Erythroblast (primary cell): ENCODE measurements at regions not wholly inside any gene's neighbourhood (a gene's known extent, or its start where the extent isn't known, plus 50 kb on each side); places are given as distances from the start of the nearest gene placed in this dataset.

Source experiments
- DNase-seq, 2 experiments: peaks; one replicate each; lab custom pipeline; 2025; lab: John Stamatoyannopoulos, UW
- GATA1 ChIP-seq: IDR thresholded peaks from 2 replicates; pipeline ENCODE4 v1.6.1; 2011; ENCODE audit warnings: low read depth, mild to moderate bottlenecking, control low read depth, low read length, moderate library complexity
- POLR2A ChIP-seq: IDR thresholded peaks from 2 replicates; pipeline ENCODE4 v1.6.1; 2011; ENCODE audit warnings: mild to moderate bottlenecking, low read length

DNA sequence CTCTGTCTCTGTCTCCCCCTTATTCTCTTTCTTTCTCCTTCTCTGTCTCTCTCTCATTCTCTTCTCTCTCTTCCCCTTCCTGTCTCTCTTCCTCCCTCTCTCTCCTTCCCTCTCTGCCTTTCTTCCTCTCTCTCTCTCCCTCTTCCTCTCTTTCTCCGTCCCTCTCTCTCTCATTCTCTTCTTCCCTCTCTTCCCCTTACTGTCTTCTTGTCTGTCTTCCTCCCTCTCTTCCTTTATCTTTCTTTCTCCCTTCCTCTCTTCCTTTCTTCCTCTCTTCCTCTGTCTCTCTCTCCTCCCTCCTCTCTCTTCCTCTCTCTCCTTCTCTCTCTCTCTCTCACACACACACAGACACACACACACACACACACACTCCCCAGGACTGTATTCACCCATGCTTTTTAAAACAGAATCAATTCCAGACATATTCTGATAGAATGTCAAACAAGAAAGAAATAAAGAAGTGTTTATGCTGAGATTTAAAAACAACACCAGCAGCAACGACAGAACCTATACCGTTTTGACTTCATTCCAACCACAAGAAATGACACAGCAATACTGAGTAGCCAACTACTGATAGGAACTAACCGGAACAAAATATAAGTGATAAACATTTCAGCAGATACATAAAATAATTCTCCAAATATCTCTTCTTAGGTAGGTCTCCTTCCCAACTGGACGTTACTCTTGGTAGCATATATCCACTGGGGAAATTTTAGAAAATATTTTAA, 296.7 kb downstream of the ASMT start:
- DNase-seq = no peak
- TF ChIP-seq POLR2A (no peak), GATA1 (no peak)

DNA sequence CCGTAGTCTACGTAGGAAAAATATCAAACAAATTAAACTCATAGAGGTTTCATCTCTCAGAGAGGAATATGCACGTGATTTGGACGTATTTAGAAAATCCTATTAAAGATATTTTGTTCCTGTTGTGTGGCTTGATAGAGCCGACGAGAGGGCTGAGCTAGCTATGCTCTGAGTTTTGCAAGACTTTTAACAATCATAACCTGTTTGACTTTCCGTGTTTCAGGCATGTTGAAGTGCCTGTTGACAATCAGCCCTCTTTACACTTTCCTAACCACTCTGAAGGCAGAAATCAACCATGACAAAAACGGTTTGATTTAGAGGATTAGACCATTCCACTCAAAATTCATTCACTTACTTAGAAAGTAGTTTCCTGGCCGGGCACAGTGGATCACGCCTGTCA, 297.3 kb downstream of the ASMT start:
- no peak for DNase-seq
- no peak for TF ChIP-seq POLR2A
- TF ChIP-seq GATA1 = no peak

DNA sequence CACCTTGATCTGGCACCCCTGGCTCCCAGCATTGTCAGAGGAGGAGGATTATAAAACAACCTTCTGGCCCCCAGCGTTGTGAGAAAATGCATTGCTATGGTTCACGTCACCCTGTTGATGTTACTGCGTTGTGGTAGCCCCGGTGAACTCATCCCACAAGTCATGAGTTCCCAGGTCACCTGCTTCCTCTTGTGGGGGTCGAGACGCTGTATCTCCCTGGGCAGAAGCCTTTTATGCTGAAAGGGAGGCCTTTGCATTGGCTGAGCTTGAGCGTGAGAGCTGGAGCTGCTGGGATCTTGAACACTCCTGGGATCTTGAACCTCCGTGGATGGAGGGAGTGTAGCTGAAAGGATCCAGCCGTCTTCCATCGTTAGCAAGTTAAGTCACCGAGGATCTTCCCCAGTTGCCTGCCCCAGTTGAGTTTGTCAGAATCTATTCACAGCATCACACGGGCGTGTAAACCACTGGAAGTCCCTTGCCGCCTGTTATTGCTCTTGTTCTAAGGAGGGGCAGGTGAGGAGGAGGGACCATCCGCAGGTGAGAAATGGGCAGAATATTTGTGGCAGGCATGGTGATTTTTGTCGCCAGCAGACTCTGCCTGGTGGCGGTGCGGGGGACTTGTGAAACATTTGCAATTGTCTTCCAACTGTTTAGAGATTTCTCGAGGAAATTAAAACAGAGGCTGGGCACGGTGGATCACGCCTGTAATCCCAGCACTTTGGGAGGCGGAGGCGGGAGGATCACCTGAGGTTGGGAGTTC, 299.9 kb downstream of the ASMT start:
- TF ChIP-seq GATA1 (no peak), POLR2A (no peak)
- no peak for DNase-seq

DNA sequence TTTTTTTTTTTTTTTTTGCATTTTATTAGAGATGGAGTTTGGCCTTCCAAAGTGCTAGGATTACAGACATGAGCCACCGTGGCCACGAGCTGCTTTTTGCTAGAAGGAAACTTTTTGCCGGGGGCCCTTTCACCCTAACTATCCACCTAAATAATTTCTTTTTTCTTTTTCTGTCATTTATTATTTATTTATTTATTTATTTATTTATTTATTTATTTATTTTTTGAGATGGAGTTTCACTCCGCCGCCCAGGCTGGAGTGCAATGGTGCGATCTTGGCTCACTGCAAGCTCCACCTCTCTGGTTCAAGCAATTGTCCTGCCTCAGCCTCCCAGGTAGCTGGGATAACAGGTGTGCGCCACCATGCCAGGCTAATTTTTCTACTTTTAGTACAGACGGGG, 303.9 kb downstream of the ASMT start:
- TF ChIP-seq POLR2A = no peak
- no peak for TF ChIP-seq GATA1
- no peak for DNase-seq

DNA sequence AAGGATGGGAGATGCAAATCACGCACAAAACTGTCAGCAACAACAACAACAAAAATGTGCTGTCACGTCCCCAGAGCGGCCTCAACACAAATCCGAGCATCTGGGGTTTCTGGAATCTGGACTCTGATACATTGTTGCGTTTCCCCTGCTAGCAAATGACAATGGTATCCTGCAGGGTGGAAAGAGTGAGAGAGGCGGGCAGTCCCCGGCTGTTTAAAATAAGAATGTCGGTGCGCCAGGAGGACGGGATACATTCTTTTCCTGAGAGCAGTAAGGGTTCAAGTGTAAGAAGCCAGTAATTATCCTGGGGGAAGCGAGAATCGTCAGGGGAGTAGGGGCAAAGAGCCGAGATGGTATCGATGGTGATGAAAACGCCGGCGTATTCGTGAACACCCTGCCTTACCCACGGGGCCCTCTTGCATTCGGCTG, 310.2 kb downstream of the ASMT start:
- no peak for DNase-seq
- no peak for TF ChIP-seq POLR2A
- no peak for TF ChIP-seq GATA1

DNA sequence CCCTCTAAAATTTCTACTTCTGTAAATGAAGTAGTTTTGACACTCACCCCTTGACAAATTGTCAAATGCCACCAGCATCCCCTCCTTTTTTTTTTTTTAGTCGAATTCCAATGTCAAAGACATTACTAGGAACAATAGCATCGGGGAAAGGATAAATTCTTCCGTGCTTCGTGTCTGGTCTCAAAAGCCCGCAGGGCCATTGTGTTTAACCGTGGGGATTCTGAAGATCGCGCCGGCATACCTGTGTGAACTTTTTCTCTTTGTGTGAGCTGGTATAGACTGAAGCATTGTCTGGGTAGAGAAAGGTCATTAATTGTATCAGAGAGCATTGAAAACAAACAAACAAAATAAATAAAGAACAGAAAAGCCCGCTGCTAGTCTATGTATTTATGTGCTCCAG, 313.9 kb downstream of the ASMT start:
- no peak for TF ChIP-seq POLR2A
- no peak for TF ChIP-seq GATA1
- DNase-seq = no peak

DNA sequence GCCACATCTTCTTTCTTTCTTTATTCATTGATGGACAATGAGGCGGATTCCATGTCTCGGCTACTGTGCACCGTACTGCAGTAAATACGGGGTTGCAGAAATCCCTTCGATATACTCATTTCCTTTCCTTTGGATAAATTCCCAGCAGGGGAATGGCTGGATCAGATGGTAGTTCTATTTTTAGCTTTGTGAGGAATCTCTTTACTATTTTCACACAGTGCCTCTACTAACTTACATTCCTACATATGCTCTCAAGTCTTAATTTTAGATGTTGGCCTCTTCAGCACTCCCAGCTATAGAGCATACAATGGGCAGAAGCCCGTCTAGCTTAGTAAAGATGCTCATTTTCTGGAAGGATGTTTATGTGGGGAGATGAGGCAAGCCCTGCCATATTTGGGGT, 317.4 kb downstream of the ASMT start:
- no peak for TF ChIP-seq GATA1
- TF ChIP-seq POLR2A = no peak

DNA sequence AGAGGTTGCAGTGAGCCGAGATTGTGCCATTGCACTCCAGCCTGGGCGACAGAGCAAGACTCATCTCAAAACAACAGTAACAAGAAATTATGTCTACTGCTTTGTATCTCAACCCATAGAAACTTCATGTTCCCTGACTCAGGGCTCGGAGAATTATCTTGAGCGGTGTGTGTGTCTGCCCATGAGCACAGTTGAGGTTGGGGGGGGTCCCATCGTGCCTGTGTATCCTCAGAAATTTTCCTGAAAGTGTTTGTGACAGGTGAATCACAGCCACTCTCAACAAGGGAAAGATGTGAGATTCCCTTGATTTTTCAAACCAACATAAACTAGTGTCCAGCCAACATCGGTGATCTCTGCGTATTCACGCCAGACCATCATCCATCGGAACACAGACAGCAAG, 319.1 kb downstream of the ASMT start:
- no peak for TF ChIP-seq POLR2A
- no peak for TF ChIP-seq GATA1
- no peak for DNase-seq

More for the DNA sequence above, 317.4 kb downstream of the ASMT start:
- no peak for DNase-seq

DNA sequence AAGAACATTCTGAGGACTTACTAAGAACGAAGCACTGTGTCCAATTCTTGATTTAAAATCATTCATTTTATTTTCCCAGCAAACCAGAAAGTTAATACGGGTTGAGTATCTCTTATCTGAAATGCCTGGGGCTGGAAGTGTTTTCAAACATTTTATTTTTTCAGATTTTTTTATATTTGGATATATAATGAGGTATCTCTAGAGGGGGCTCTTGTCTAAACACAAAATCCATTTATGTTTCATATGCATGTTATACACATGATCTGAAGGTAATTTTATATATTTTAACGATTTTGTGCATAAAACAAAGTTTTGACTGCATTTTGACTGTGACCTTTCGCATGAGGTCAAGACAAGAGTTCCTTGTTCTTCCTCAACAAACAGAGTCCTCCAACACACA, 320.9 kb downstream of the ASMT start:
- DNase-seq = no peak
- TF ChIP-seq GATA1 (no peak), POLR2A (no peak)

DNA sequence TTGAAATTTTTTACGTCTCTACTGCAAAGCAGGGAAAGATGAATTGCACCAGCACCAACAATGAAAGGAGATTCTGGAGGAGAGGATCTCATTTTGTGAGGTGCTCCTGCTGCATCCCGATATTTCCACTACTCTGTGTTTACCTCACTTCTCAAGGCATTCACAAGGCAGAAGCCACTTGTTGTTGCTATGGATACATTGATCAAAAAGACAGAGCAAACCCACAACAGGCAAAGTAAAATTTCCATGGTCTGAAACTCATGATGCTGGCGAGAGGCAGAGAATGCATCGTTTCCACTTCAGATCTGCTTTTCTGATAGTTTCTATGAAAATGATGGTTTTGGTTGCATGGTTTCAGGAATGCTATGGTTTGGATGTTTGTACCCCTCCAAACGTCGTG, 323.3 kb downstream of the ASMT start:
- TF ChIP-seq GATA1 = no peak
- TF ChIP-seq POLR2A = no peak

DNA sequence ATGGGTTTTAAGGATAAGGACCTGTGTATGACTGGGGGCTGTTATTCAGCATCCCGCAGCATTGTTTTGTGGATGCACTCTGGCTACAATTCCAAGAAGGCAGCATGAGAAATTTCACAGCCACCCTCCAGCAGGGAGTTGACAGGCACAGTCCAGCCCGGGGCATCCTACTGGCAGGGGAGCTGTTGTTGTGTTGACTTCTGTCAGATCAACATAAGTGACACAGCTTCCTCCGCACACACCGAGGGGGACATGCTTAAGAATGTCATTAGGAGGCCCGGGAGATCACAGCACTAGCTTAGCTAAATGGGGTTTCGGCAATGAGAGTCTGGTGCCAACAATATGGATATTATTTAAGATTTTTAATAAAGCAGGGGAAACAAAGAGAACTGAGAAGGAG, 326.5 kb downstream of the ASMT start:
- DNase-seq = no peak
- no peak for TF ChIP-seq POLR2A
- no peak for TF ChIP-seq GATA1

More for the DNA sequence above, 323.3 kb downstream of the ASMT start:
- no peak for DNase-seq

DNA sequence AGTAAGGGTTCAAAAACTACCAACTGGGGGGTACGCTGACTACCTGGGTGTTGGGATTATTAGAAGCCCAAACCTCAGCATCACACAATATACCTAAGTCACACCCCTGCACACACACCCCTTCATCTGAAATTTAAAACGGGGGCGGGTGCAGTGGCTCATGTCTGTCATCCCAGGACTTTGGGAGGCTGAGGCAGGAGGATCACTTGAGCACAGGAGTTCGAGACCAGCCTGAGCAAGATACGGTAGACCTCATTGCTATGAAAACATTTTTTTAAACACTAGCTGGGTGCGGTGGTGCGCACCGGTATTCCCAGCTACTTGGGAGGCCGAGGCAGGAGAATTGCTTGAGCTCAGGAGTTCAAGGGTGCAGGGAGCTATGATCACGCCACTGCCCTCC, 331.0 kb downstream of the ASMT start:
- no peak for DNase-seq
- no peak for TF ChIP-seq GATA1
- no peak for TF ChIP-seq POLR2A

DNA sequence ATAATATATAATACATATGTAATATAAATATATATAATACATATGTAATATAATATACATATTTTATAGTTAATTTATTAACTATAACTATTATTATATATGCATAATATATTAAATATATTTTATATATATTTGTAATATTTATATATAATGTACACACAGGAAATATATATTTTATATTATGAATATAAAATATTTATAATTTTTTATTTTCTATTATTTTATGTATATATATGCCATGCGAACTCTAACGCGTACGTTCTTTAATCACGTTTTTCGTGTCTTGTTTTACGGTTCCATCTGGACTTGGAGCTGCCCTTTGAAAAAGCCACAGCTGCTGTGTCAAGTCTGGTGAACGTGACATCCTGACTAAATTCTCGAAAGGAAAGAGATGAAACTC, 332.1 kb downstream of the ASMT start:
- no peak for TF ChIP-seq GATA1
- no peak for TF ChIP-seq POLR2A
- DNase-seq = no peak
